ENCODE measurements at regions not wholly inside any gene's neighbourhood (a gene's known extent, or its start where the extent isn't known, plus 50 kb on each side); places are given as distances from the start of the nearest gene placed in this dataset.

GRCh38 chr2:13950761-13951160 lies 681.8 kb upstream of the LRATD1 start:
- Histone ChIP-seq H3K9me3 (ENCODE audit: control insufficient read depth, low read depth, low read length) (no peaks in the 10 kb centered on the region), H3K4me1 (ENCODE audit: control insufficient read depth, insufficient read depth, low read length) (no peaks in the 10 kb centered on the region), H3K27me3 (ENCODE audit: control insufficient read depth, insufficient read depth, low read length) (no peaks in the 10 kb centered on the region), H3K27ac (ENCODE audit: low read length) (no peak overlapping the region), H3K4me3 (ENCODE audit: low read length) (no peak overlapping the region), H3K36me3 (ENCODE audit: control insufficient read depth, insufficient read depth, low read length) (no peaks in the 10 kb centered on the region)
- WGBS (ENCODE audit: insufficient coverage, low lambda C conversion rate): 100% methylated on average over 1 of the region's 2 CpGs
- no peak for DNase-seq

- Histone ChIP-seq H3K4me3 (ENCODE audit: low read length) (no peak overlapping the region), H3K9me3 (ENCODE audit: control insufficient read depth, low read depth, low read length) (no peaks in the 10 kb centered on the region), H3K27ac (ENCODE audit: low read length) (no peak overlapping the region), H3K4me1 (ENCODE audit: control insufficient read depth, insufficient read depth, low read length) (no peaks in the 10 kb centered on the region), H3K36me3 (ENCODE audit: control insufficient read depth, insufficient read depth, low read length) (no peaks in the 10 kb centered on the region), H3K27me3 (ENCODE audit: control insufficient read depth, insufficient read depth, low read length) (no peaks in the 10 kb centered on the region)
- no CpG with 5 or more reads among the region's 2 CpGs for WGBS (ENCODE audit: insufficient coverage, low lambda C conversion rate)
- no peak for DNase-seq
Measured at GRCh38 chr2:13968811-13969210, 663.7 kb upstream of the LRATD1 start.

DNA sequence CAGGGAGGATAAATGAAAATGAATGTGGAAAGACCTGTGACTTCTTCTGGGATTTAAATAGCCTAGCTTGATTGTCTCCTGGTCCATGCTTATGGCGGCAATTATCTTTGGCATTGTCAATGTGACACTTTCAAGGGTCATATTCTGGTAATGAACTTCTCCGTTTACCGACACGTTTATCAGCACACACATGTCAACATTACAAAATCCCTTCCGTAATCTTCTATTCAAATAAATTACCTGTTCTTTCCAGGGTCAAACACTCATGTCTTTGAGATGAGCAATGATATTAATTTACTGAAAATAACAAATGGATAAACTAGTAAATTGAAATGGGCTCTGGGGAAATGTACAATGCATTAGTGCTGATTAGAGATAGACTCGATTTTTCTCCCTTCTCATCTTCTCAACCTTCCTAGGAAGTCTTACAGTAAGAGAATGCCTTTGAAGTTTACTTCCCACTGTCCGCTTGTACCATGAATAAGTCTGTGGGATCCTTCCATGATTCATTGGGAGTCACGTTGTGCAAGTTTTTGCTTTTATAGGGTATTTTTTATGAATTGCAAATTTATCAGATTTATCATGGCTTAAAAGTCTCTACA lies 646.3 kb upstream of the LRATD1 start:
- Histone ChIP-seq H3K27me3 (ENCODE audit: control insufficient read depth, insufficient read depth, low read length) (no peaks in the 10 kb centered on the region), H3K9me3 (ENCODE audit: control insufficient read depth, low read depth, low read length) (no peaks in the 10 kb centered on the region), H3K27ac (ENCODE audit: low read length) (no peak overlapping the region), H3K36me3 (ENCODE audit: control insufficient read depth, insufficient read depth, low read length) (no peaks in the 10 kb centered on the region), H3K4me3 (ENCODE audit: low read length) (no peak overlapping the region), H3K4me1 (ENCODE audit: control insufficient read depth, insufficient read depth, low read length) (no peaks in the 10 kb centered on the region)
- no peak for DNase-seq
- 63% methylated on average over 1 of the region's 8 CpGs for WGBS (ENCODE audit: insufficient coverage, low lambda C conversion rate)

DNA sequence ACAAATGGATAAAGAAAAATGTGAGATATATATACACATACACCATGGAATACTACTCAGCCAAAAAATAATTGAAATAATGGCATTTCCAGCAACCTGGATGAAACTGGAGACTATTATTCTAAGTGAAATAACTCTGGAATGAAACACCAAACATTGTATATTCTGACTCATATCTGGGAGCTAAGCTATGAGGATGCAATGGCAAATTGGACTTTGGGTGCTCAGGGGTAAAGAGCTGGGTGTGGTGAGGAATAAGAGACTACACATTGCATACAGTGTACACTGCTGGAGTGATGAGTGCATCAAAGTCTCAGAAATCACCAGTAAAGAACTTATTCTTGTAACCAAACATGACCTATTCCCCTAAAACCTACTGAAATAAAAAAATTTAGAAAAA lies 636.0 kb upstream of the LRATD1 start:
- no peaks in the 10 kb centered on the region for H3K4me1 ChIP-seq (ENCODE audit: control insufficient read depth, insufficient read depth, low read length)
- DNase-seq: no peak
- H3K9me3 ChIP-seq (ENCODE audit: control insufficient read depth, low read depth, low read length): peaks cover 4% of the 10 kb centered on the region
- no peak overlapping the region for H3K4me3 ChIP-seq (ENCODE audit: low read length)
- H3K36me3 ChIP-seq (ENCODE audit: control insufficient read depth, insufficient read depth, low read length): no peaks in the 10 kb centered on the region
- no peaks in the 10 kb centered on the region for H3K27me3 ChIP-seq (ENCODE audit: control insufficient read depth, insufficient read depth, low read length)
- no peak overlapping the region for H3K27ac ChIP-seq (ENCODE audit: low read length)

GRCh38 chr2:14011190-14011589 lies 621.3 kb upstream of the LRATD1 start:
- Histone ChIP-seq H3K27me3 (ENCODE audit: control insufficient read depth, insufficient read depth, low read length) (no peaks in the 10 kb centered on the region), H3K4me3 (ENCODE audit: low read length) (no peak overlapping the region), H3K27ac (ENCODE audit: low read length) (no peak overlapping the region), H3K9me3 (ENCODE audit: control insufficient read depth, low read depth, low read length) (no peaks in the 10 kb centered on the region), H3K36me3 (ENCODE audit: control insufficient read depth, insufficient read depth, low read length) (no peaks in the 10 kb centered on the region), H3K4me1 (ENCODE audit: control insufficient read depth, insufficient read depth, low read length) (no peaks in the 10 kb centered on the region)
- DNase-seq: no peak
- no CpG with 5 or more reads among the region's 4 CpGs for WGBS (ENCODE audit: insufficient coverage, low lambda C conversion rate)

- H3K4me3 ChIP-seq (ENCODE audit: low read length): no peak overlapping the region
- no peaks in the 10 kb centered on the region for H3K4me1 ChIP-seq (ENCODE audit: control insufficient read depth, insufficient read depth, low read length)
- whole genome bisulfite sequencing (ENCODE audit: insufficient coverage, low lambda C conversion rate): 84% methylated on average over 3 of the region's 4 CpGs
- H3K9me3 ChIP-seq (ENCODE audit: control insufficient read depth, low read depth, low read length): no peaks in the 10 kb centered on the region
- H3K27me3 ChIP-seq (ENCODE audit: control insufficient read depth, insufficient read depth, low read length): no peaks in the 10 kb centered on the region
- H3K27ac ChIP-seq (ENCODE audit: low read length): no peak overlapping the region
- no peak for DNase-seq
- H3K36me3 ChIP-seq (ENCODE audit: control insufficient read depth, insufficient read depth, low read length): no peaks in the 10 kb centered on the region
Measured at GRCh38 chr2:14015113-14015630, 617.3 kb upstream of the LRATD1 start.

DNA sequence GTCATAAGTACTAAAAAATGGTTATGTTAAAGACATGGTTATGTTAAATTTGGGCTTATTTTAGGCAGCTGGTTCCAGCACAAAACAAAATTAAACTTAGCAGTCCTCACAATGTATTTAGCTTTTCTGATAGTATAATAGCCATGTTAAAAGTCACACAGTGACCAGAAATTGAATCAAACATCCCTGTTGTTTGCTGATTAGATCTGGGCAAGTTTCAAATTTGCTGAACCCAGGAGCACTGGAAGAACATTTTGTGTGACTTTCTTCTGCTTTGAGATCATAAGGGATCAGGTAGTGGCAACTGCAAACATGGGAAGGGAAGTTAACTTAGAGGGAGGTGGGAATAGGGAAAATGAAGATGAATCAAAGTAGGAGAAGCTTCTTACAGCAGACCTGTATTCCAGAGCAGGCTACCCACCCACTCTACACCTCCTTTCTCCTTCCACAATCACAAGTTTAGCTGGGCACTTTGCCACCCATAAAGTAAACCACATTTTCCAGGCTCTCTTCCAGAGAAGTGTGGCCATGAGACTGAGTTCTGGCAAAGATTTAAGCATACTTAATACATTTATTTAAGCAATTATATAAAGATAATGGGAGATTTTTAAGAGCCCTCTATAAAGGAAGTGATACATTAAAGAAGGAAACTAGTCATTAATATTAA lies 616.1 kb upstream of the LRATD1 start:
- no peaks in the 10 kb centered on the region for H3K9me3 ChIP-seq (ENCODE audit: control insufficient read depth, low read depth, low read length)
- peak in 1 of 2 donors; percentile 2 for DNase-seq
- no peaks in the 10 kb centered on the region for H3K4me1 ChIP-seq (ENCODE audit: control insufficient read depth, insufficient read depth, low read length)
- no peaks in the 10 kb centered on the region for H3K27me3 ChIP-seq (ENCODE audit: control insufficient read depth, insufficient read depth, low read length)
- no peak overlapping the region for H3K4me3 ChIP-seq (ENCODE audit: low read length)
- no peaks in the 10 kb centered on the region for H3K36me3 ChIP-seq (ENCODE audit: control insufficient read depth, insufficient read depth, low read length)
- H3K27ac ChIP-seq (ENCODE audit: low read length): no peak overlapping the region

DNA sequence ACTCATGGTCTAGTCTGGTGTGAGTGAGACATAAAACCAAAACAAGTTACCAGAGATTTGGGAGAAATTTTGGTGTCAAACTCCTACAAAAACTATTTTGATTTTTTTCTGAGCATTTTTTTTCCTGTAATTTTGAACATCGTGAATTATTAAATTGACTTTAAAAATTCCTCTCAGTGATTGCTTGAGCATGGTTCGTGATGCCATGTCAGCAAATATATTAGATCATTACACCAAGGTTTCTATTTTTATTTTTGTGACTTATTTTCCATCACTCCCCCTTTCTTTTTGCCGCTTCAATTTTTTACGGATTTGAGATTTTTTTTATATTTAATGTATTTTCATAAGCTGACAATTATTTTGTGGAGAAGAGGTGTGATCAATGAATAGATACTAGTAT lies 613.9 kb upstream of the LRATD1 start:
- H3K4me1 ChIP-seq (ENCODE audit: control insufficient read depth, insufficient read depth, low read length): no peaks in the 10 kb centered on the region
- WGBS (ENCODE audit: insufficient coverage, low lambda C conversion rate): 100% methylated on average over 3 of the region's 4 CpGs
- H3K4me3 ChIP-seq (ENCODE audit: low read length): no peak overlapping the region
- H3K27me3 ChIP-seq (ENCODE audit: control insufficient read depth, insufficient read depth, low read length): no peaks in the 10 kb centered on the region
- H3K9me3 ChIP-seq (ENCODE audit: control insufficient read depth, low read depth, low read length): no peaks in the 10 kb centered on the region
- no peak overlapping the region for H3K27ac ChIP-seq (ENCODE audit: low read length)
- H3K36me3 ChIP-seq (ENCODE audit: control insufficient read depth, insufficient read depth, low read length): no peaks in the 10 kb centered on the region
- DNase-seq: no peak

- Histone ChIP-seq H3K27ac (ENCODE audit: low read length) (no peak overlapping the region), H3K4me1 (ENCODE audit: control insufficient read depth, insufficient read depth, low read length) (no peaks in the 10 kb centered on the region), H3K36me3 (ENCODE audit: control insufficient read depth, insufficient read depth, low read length) (no peaks in the 10 kb centered on the region), H3K4me3 (ENCODE audit: low read length) (no peak overlapping the region), H3K27me3 (ENCODE audit: control insufficient read depth, insufficient read depth, low read length) (no peaks in the 10 kb centered on the region), H3K9me3 (ENCODE audit: control insufficient read depth, low read depth, low read length) (no peaks in the 10 kb centered on the region)
- DNase-seq: no peak
- 86% methylated on average over 4 of the region's 6 CpGs for WGBS (ENCODE audit: insufficient coverage, low lambda C conversion rate)
Measured at GRCh38 chr2:14023558-14023957, 609.0 kb upstream of the LRATD1 start.

- no peak for DNase-seq
- no peaks in the 10 kb centered on the region for H3K36me3 ChIP-seq (ENCODE audit: control insufficient read depth, insufficient read depth, low read length)
- H3K4me3 ChIP-seq (ENCODE audit: low read length): no peak overlapping the region
- no peaks in the 10 kb centered on the region for H3K9me3 ChIP-seq (ENCODE audit: control insufficient read depth, low read depth, low read length)
- H3K27me3 ChIP-seq (ENCODE audit: control insufficient read depth, insufficient read depth, low read length): no peaks in the 10 kb centered on the region
- no peaks in the 10 kb centered on the region for H3K4me1 ChIP-seq (ENCODE audit: control insufficient read depth, insufficient read depth, low read length)
- no peak overlapping the region for H3K27ac ChIP-seq (ENCODE audit: low read length)
- 20% methylated on average over 1 of the region's 2 CpGs for WGBS (ENCODE audit: insufficient coverage, low lambda C conversion rate)
Measured at GRCh38 chr2:14039134-14039533, 593.4 kb upstream of the LRATD1 start.

- no peaks in the 10 kb centered on the region for H3K36me3 ChIP-seq (ENCODE audit: control insufficient read depth, insufficient read depth, low read length)
- H3K4me1 ChIP-seq (ENCODE audit: control insufficient read depth, insufficient read depth, low read length): no peaks in the 10 kb centered on the region
- no peak overlapping the region for H3K4me3 ChIP-seq (ENCODE audit: low read length)
- WGBS (ENCODE audit: insufficient coverage, low lambda C conversion rate): 91% methylated on average over 2 of the region's 2 CpGs
- DNase-seq: no peak
- no peaks in the 10 kb centered on the region for H3K27me3 ChIP-seq (ENCODE audit: control insufficient read depth, insufficient read depth, low read length)
- H3K27ac ChIP-seq (ENCODE audit: low read length): no peak overlapping the region
- no peaks in the 10 kb centered on the region for H3K9me3 ChIP-seq (ENCODE audit: control insufficient read depth, low read depth, low read length)
Measured at GRCh38 chr2:14047491-14047890, 585.0 kb upstream of the LRATD1 start.
